Non-pigmented ciliary epithelial cell (primary cell): ENCODE measurements at regions not wholly inside any gene's neighbourhood (a gene's known extent, or its start where the extent isn't known, plus 50 kb on each side); places are given as distances from the start of the nearest gene placed in this dataset.

Experiments used
- DNase-seq: peaks from one replicate; pipeline ENCODE4 v3.0.0-alpha.2; 2010; ENCODE audit warnings: low read depth

DNA sequence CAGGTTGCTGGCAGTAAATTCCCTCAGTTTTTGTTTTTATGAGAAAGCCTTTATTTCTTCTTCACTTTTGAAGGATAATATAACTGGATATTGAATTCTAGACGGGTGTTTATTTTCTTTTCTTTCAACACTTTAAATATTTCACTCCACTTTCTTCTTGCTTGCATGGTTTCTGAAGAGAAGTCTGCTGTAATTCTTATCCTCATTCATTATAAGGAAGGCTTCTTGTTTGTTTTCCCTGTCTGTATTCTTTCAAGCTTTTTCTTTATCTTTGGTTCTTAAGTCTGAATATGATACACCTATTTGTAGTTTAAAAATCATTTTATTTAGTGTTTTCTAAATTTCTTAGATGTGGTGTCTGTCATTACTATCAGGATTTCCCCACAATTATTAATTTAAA, 1054.3 kb downstream of the TLE1 start:
- DNase-seq: no peak

GRCh38 chr9:80632041-80632440, 1057.3 kb downstream of the TLE1 start:
- no peak for DNase-seq

- DNase-seq: no peak
These were observed 1050.7 kb downstream of the TLE4 start for GRCh38 chr9:80622508-80622907.

GRCh38 chr9:80619356-80619755, 1047.6 kb downstream of the TLE4 start:
- DNase-seq: no peak

GRCh38 chr9:80615964-80616363, 1044.2 kb downstream of the TLE4 start:
- DNase-seq: peak; percentile 5

- DNase-seq: no peak
These were observed 1034.0 kb downstream of the TLE4 start for GRCh38 chr9:80605793-80606192.

DNA sequence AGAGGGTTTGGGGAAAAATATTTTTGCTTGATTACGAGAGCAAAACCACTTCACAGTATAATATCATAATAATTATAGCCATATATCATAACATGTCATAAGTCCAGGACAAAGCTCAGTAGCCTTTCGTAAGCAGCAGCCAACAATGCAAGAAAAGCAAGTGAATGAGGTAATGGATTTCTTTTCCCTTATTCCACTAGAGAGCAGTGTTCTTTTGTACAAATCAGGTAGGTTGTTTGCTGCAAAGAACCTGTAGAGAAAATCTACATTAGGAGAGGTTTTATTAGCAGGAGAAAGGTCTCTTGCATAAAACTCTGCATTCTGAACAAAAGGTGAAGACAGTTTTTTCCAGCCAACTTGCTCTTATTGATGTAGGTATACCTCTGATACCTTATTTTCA, 1033.4 kb downstream of the TLE4 start:
- peak; percentile 13 for DNase-seq

- no peak for DNase-seq
These were observed 1030.5 kb downstream of the TLE4 start for GRCh38 chr9:80602291-80602690.

DNA sequence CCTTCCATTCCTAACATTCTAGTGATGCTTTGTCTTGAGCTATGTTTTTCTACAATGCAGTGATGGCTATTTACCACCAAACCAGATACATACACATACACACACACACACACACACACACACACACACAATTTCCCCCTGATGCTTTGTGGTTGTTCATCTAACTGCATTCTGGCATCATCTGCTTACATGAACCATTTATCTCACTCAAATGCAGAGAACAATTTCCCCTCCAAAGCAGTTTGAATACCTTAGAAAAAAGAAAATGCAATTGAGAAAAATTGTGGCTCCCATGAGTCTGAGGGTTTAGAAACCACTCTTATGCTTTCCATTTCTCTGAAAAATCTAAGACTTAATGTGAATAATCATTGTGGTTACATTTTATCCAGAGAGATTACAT, 1024.8 kb downstream of the TLE4 start:
- no peak for DNase-seq

DNA sequence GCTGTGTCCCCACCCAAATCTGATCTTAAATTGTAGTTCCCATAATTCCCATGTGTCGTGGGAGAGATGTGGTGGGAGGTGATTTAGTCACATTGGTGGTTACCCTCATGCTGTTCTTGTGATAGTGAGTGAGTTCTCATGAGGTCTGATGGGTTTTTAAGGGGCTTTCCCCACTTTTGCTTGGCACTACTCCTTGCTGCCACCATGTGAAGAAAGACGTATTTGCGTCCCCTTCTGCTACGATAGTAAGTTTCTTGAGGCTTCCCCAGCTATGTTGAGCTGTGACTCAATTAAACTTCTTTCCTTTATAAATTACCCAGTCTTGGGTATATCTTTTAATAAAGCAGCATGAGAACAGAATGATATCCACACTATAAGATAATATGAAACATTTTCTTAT, 1023.4 kb downstream of the TLE4 start:
- no peak for DNase-seq

- no peak for DNase-seq
These were observed 1020.6 kb downstream of the TLE4 start for GRCh38 chr9:80592413-80592812.

GRCh38 chr9:80586786-80587330, 1015.1 kb downstream of the TLE4 start:
- no peak for DNase-seq

- DNase-seq: no peak
These were observed 1000.2 kb downstream of the TLE4 start for GRCh38 chr9:80571953-80572352.

DNA sequence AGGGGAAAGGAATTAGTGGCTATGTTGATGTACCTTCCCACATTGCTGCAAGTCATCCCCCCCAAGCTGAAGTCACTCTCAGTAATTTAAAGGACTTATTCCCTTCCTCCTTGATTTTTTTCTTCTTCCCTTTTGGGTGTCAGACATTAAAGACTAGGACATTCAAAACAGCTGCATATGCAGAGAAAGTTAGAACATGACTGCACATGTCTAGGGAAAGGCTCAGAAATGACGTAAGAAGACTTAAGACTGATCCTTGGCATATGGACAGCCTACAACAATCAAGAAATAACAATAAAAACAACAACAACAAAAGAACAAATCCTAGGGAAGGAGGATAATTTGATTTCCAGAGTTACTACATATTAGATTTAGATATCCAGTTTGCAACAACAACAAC, 997.5 kb downstream of the TLE4 start:
- no peak for DNase-seq

DNA sequence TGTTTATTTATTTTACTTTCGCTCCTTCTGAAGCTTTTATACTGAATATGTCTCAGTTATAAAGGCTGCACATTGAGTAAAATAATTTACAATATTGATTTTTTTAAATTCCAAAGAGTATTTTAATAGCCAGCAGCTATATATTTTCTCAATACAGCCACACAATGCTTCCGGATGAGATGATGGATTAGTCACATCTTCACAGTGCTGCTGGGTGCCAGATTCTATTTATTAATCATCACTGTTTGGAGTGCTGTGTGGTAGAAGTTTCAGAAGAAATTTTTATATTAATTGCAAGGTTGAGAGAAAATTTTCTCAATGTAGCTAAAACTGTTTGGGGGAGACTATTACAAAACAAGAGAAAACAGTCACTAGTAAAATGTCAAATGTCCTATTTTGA, 989.8 kb downstream of the TLE4 start:
- no peak for DNase-seq

GRCh38 chr9:80560976-80561375, 989.2 kb downstream of the TLE4 start:
- no peak for DNase-seq

DNA sequence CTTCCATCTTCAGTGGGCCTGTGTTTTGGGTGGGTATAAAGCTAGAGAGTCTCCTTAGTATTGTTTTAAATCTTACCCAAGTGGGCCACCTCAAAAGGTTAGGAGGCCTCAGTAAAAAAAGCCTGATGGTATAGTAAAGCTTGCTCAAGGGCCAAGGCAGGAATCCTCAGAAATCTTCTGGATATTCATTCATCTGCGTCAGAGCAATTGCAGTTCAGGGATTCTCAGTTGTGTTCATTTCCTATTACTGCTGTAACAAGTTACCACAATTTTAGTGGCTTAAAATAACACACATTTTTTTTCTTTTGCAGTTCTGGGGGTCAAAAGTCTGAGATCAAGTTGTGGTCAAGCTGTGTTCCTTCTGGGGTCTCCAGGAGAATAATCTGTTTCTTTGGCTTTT, 985.5 kb downstream of the TLE4 start:
- no peak for DNase-seq

DNA sequence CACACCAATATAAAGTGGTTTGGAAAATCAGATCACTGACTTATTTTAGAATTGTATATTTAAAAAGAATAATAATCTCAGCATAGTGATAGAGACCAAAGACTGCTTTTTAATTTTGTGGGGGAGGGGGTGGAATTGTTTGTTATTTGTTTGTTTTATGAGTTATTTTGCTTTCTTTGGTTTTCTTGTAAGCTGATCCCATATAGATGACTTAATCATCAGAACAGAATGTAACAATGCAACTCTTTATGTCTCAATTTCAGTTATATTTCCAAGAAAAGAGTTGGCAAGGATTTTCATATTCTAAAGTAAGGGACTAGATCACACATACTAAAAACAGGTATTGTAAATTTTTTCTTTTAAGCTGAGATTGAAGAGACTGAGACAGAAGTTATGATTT, 984.9 kb downstream of the TLE4 start:
- no peak for DNase-seq

DNA sequence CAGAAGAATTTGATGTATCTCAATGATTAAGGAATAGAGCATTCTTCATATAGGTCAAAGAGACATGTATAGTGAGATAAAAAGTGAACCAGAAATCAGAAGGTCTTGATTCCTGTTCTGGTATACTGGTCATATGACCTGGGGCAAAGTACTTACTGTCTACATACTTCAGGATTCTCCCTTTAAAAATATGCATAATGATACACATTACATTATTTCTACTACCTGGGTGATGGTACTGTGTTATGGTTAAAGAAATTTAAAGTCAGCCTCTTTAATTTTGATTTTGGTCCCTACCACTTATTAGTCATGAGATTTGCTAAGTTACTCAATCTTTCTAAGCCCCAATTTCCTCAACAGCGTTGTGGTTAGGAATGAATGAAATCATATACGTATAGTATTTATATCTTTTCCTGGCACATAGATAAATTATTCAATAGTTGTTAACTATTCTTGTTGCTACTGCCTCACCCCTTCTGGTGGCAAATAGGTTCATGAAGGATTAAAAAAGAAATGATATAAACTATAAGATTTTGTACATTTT, 984.1 kb downstream of the TLE4 start:
- no peak for DNase-seq

DNA sequence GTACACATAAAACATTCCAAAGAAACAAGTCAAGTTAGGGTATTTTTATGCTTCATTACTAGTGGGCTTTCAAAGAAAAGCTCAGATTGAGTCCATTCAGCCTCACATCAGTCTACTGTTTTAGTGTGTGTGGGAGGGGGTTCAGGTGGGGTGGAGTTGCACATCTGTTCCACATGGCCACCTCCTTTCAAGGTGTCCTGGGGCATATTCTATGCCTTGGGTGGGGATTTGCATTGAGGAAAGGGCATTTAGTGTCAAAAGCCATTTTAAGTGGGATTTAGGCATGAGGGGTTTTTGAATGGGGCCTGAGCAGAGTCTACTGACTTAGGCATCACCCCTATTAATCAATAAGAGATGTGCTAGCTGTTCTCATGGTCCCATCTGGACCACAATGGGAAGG, 983.1 kb downstream of the TLE4 start:
- no peak for DNase-seq

- no peak for DNase-seq
These were observed 982.5 kb downstream of the TLE4 start for GRCh38 chr9:80554301-80554700.

DNA sequence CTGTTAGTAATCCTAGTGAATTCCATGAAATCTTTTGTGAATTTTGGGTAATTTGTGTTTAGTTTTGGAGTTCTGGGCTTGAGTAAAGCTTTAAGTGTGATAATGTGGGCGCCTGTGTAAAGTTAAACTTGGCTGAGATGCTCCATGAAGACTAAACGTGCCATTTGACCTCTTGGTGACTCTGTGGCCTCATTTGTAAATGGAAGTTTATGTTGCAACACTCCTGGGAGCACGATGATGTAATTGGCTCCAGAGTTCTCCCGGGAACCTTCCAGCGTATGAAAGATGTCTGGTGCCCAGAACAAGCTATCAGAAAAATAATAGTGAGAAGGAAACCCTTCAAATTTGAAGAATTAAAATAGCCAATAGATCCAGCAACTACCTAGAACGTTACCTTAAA, 981.2 kb downstream of the TLE4 start:
- no peak for DNase-seq

- DNase-seq: no peak
These were observed 978.4 kb downstream of the TLE4 start for GRCh38 chr9:80550181-80550580.

GRCh38 chr9:80547613-80548012, 975.8 kb downstream of the TLE4 start:
- DNase-seq: no peak

- DNase-seq: no peak
These were observed 968.6 kb downstream of the TLE4 start for GRCh38 chr9:80540387-80540786.
